Loucy (cell line): ENCODE measurements at regions not wholly inside any gene's neighbourhood (a gene's known extent, or its start where the extent isn't known, plus 50 kb on each side); places are given as distances from the start of the nearest gene placed in this dataset.

Source experiments
- H2AFZ ChIP-seq: fragments of 200-600 bp; sonication (generic); 2 replicates; pipeline ENCODE4 v1.6.0; 2016; ENCODE audit warnings: antibody characterized with exemption, mild to moderate bottlenecking, low read length, moderate library complexity
- H3F3A ChIP-seq: fragments of 200-600 bp; 2 replicates; pipeline ENCODE4 v1.6.0; 2016; ENCODE audit warnings: antibody characterized with exemption, low read depth, mild to moderate bottlenecking
- H3K27me3 ChIP-seq: fragments of 200-600 bp; sonication (generic); 2 replicates; pipeline ENCODE4 v1.6.1; 2014; ENCODE audit warnings: low read length, mild to moderate bottlenecking; ENCODE audit not compliant: insufficient read depth, poor library complexity, severe bottlenecking
- H3K36me3 ChIP-seq: fragments of 200-600 bp; sonication (generic); 2 replicates; pipeline ENCODE4 v1.6.1; 2016; ENCODE audit warnings: low read length; ENCODE audit not compliant: insufficient read depth
- H3K4me1 ChIP-seq: fragments of 200-600 bp; sonication (generic); 2 replicates; pipeline ENCODE4 v1.5.1; 2014; ENCODE audit warnings: low read length, mild to moderate bottlenecking; ENCODE audit not compliant: insufficient read depth, poor library complexity, severe bottlenecking
- H3K4me2 ChIP-seq: fragments of 200-600 bp; sonication (generic); 2 replicates; pipeline ENCODE4 v1.6.0; 2014; ENCODE audit warnings: antibody characterized with exemption, low read length, low read depth, mild to moderate bottlenecking; ENCODE audit not compliant: poor library complexity, severe bottlenecking
- H3K4me3 ChIP-seq: fragments of 200-600 bp; sonication (generic); 2 replicates; pipeline ENCODE4 v1.5.1; 2014; ENCODE audit warnings: low read length, mild to moderate bottlenecking, mixed read lengths; ENCODE audit not compliant: poor library complexity, severe bottlenecking
- H3K79me2 ChIP-seq: fragments of 200-600 bp; sonication (generic); 2 replicates; pipeline ENCODE4 v1.6.1; 2014; ENCODE audit warnings: low read length; ENCODE audit not compliant: insufficient read depth
- H3K9ac ChIP-seq: fragments of 200-600 bp; sonication (generic); 2 replicates; pipeline ENCODE4 v1.6.0; 2014; ENCODE audit warnings: mild to moderate bottlenecking, low read depth, low read length, moderate library complexity; ENCODE audit not compliant: poor library complexity, severe bottlenecking
- H3K9me2 ChIP-seq: fragments of 200-600 bp; sonication (generic); replicated peaks from 2 replicates; pipeline ENCODE4 v1.6.1; 2016; ENCODE audit warnings: low read depth, low read length, mixed read lengths
- H3K9me3 ChIP-seq: fragments of 200-600 bp; sonication (generic); 2 replicates; pipeline ENCODE4 v1.6.1; 2014; ENCODE audit warnings: mild to moderate bottlenecking, antibody characterized with exemption, low read length, low read depth; ENCODE audit not compliant: insufficient read depth
- H4K20me1 ChIP-seq: fragments of 200-600 bp; sonication (generic); 2 replicates; pipeline ENCODE4 v1.6.0; 2014; ENCODE audit warnings: antibody characterized with exemption, low read length, mild to moderate bottlenecking; ENCODE audit not compliant: insufficient read depth, poor library complexity, severe bottlenecking
- CTCF ChIP-seq: fragments of 200-600 bp; sonication (generic); conservative IDR thresholded peaks from 2 replicates; pipeline ENCODE4 v1.5.1; 2014; ENCODE audit warnings: mild to moderate bottlenecking, antibody characterized with exemption, low read length
- EZH2phosphoT487 ChIP-seq: fragments of 200-600 bp; IDR thresholded peaks from 2 replicates; pipeline ENCODE4 v1.6.1; 2018; ENCODE audit warnings: antibody characterized with exemption, mild to moderate bottlenecking, moderate library complexity, borderline replicate concordance

DNA sequence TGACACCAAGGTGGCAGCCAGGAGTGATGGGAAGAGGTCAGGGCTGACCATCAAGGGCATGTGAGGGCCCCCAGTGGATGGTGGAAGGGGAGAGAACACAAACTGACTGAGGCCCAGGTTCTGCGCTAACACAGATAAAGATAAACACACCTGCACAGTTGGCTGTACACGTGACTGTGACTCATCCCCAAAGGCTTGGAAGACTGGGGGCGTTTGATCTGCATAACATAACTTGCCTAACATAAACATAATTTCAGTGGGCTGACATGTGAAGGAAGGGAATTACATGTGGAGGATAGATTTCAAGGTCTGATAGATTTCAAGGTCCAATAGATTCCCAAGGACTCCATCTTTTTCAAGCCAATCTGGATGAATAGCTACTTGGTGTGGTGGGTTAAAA lies 100.9 kb upstream of the TNRC6C start:
- TF ChIP-seq EZH2phosphoT487: no peak
- TF ChIP-seq CTCF: no peak
- H3K9ac ChIP-seq: no peak overlapping the region
- H3K36me3 ChIP-seq: no peaks in the 10 kb centered on the region
- H3K79me2 ChIP-seq: no peaks in the 10 kb centered on the region
- no peaks in the 10 kb centered on the region for H4K20me1 ChIP-seq
- H3F3A ChIP-seq: no peaks in the 10 kb centered on the region
- H2AFZ ChIP-seq: no peak overlapping the region
- no peak overlapping the region for H3K4me2 ChIP-seq
- no peaks in the 10 kb centered on the region for H3K9me3 ChIP-seq
- no peaks in the 10 kb centered on the region for H3K9me2 ChIP-seq
- peaks cover 40% of the 10 kb centered on the region for H3K4me1 ChIP-seq
- H3K27me3 ChIP-seq: no peaks in the 10 kb centered on the region
- H3K4me3 ChIP-seq: no peak overlapping the region

- no peak overlapping the region for H3K4me3 ChIP-seq
- no peak overlapping the region for H3K4me2 ChIP-seq
- TF ChIP-seq CTCF (no peak), EZH2phosphoT487 (no peak)
- H3K36me3 ChIP-seq: no peaks in the 10 kb centered on the region
- H2AFZ ChIP-seq: no peak overlapping the region
- H3K27me3 ChIP-seq: no peaks in the 10 kb centered on the region
- no peaks in the 10 kb centered on the region for H3K9me2 ChIP-seq
- no peak overlapping the region for H3K9ac ChIP-seq
- H3K9me3 ChIP-seq: no peaks in the 10 kb centered on the region
- H3K79me2 ChIP-seq: no peaks in the 10 kb centered on the region
- H3F3A ChIP-seq: no peaks in the 10 kb centered on the region
- H3K4me1 ChIP-seq: peaks cover 48% of the 10 kb centered on the region
- H4K20me1 ChIP-seq: no peaks in the 10 kb centered on the region
Observed at GRCh38 chr17:77858291-77859034, 100.0 kb upstream of the TNRC6C start.

DNA sequence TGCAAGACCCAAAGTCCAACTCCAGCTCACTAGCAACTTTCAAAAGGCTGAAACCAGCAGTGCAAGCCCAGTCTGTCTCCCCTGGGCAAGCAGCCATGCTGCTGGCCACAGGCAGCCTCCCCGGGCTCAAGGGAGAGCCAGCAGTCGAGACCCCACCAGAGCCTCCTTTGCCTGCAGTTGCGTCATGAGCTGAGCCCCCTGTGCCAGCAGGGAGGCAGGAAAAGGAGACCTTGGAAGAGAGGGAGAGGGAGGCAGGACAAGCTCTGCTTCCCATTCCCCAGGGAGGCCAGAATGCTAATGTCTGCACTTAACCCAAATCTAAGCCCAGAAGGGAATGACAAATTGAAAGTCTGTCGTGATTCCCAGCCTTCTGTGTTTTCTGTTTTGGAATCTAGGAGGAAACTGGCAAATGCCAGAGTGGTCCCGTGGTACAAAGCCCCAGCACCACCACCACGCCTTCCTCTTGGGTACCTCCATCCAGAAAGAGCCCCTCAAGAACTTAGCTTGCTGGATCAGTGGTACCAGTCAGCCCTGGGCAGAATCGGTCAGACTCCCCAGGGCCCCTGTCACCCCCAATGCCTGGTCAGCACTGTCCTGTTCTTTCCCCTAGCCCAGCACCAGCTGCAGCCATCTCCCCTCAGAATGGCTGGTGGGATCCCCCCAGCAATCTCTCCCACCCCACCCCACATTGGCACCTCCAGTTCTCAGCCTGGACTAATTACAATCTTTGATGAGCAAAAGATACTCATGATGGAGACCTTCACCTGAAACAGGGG lies 99.3 kb upstream of the TNRC6C start:
- H3K9me3 ChIP-seq: no peaks in the 10 kb centered on the region
- H3K27me3 ChIP-seq: no peaks in the 10 kb centered on the region
- H3K9me2 ChIP-seq: no peaks in the 10 kb centered on the region
- H3K4me3 ChIP-seq: no peak overlapping the region
- H3K79me2 ChIP-seq: peaks cover 2% of the 10 kb centered on the region; the same call in 1 of the 2 replicates
- H3K36me3 ChIP-seq: no peaks in the 10 kb centered on the region
- no peak overlapping the region for H2AFZ ChIP-seq
- peaks cover 47% of the 10 kb centered on the region for H3K4me1 ChIP-seq
- H4K20me1 ChIP-seq: no peaks in the 10 kb centered on the region
- TF ChIP-seq EZH2phosphoT487 (no peak), CTCF (no peak)
- H3K4me2 ChIP-seq: no peak overlapping the region
- no peaks in the 10 kb centered on the region for H3F3A ChIP-seq
- no peak overlapping the region for H3K9ac ChIP-seq
